ENCODE measurements at regions not wholly inside any gene's neighbourhood (a gene's known extent, or its start where the extent isn't known, plus 50 kb on each side); places are given as distances from the start of the nearest gene placed in this dataset.
"Not testable (repeated sequence)": the region's sequence is repeated elsewhere in the genome, so short reads cannot be mapped to it uniquely, and the experiment has no call there.

DNA sequence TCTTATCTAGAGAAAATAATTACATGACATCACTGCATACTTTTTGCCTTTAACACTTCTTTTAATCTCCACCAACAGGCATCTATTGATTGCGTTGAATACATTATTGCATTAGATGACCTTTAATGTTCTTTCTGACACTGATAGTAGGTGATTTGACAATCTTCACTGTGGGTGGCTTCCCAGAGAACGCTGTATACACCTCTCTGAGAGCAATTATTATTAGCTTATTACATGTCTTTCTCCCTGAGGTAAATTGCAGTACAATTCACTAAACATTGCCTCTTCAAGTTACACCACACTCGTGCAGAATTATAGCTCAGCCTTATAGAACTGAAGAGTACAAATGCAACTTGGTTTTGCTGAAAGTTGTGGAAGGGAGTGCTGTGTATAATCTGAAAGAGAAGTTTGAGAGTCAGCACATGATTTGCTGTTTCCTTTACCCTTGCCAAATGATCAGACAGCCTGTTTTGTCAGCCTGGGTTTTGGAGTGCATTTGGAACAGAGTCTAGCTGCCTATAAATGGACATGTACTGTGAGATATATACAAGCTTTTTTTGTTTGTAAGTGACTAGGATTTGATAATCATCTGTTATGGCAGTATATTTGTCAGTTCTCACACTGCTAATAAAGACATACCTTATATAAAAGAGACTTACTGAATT, 369.2 kb downstream of the CCER1 start:
- no peak for DNase-seq

DNA sequence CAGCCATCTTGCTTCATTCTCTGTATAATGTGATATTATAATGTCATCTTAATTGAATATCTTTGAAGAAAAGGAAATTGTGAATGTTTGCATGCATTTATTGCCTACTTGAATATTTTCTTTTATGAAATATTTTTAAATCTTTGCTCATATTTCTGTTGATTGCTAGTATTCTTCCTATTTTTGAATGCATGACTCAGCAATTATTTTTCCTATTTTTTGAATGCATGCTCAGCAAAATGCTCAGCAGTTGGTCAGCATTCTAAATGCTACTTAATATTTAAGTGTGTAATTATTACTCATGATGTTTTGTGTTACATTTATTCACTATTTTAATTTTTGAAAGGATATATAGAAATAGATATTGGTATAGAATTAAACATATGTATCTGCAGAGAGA, 378.3 kb downstream of the CCER1 start:
- DNase-seq: no peak

DNA sequence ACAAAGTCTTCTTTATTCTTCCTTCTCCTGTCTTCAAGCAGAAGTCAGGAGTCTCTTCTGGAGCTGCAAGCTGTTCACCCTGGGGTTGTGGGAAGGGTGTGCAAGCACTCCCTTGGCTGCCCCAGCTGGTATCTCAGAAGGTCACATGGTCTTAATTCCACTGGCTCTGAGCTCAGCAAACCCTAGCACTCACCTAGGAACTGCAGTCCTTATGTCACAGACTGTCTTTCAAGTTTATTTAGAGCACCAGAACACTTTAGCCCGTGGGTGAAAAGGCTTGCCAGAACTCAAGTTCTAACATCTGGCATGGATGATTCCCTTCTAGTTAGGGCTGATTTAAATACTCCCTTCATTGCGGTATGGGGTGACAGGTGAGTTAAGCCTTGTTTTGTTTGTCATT, 379.0 kb downstream of the CCER1 start:
- no peak for DNase-seq

DNA sequence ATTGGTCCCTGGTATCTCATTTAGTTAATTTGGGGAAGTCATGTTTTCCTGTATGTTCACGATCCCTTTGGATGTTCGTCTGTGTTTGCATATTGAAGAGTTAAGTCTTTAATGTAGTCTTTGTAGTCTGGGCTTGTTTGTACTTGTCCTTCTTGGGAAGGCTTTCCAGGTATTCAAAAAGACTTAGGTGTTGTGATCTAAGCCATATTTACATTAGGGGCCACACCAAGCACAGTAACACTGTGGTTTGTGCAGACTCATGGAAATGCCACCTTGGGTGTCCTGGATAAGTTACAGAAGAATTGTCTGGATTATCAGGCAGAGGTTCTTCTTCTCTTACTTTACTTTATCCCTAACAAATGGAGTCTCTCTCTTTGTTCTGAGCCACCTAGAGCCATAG, 380.3 kb downstream of the CCER1 start:
- no peak for DNase-seq

DNA sequence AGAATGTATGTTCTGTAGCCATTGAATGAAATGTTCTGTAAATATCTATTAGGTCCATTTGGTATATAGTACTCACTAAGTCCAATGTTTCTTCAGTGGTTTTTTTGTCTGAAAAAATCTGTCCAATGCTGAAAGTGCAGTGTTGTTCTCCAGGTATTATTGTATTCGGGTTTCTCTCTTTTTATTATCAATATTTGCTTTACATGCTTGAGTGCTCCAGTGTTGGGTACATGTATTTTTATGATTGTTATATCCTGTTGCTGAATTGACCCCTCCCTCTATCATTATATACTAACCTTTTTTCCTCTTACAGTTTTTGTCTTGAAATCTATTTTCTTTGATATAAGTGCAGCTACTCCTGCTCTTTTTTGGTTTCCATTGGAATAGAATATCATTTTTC, 382.2 kb downstream of the CCER1 start:
- no peak for DNase-seq

DNA sequence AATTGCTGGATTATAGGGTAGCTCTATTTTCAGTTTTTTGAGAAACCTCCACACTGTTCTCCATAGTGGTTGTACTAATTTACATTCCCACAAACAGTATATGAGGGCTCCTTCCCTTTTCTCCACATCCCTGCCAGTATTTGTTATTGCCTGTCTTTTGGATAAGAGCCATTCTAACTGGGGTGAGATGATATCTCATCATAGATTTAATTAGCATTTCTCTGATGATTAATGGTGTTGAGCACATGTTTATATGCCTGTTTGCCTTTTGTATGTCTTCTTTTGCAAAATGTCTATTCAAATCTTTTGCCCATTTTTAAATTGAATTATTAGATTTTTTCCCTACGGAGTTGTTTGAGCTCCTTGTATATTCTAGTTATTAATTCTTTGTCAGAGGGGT, 385.3 kb downstream of the CCER1 start:
- DNase-seq: no peak

DNA sequence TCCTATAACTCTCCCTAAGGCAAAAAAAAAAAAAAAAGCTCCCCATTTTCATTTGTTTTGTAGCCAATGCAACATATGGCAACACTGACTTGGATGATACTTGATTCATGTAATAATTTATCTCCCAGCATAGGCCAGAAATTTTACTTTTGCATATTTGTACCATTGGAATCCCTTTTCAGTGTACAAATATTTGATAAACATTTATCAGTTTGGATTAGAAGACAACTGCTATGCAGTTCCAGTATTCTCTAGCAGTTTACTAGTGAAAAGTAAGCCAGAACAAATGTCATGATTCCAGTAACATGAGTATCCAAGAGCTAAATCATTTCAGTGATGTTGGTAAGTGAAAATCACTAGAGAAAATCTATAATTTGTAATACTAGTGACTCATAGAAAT, 392.3 kb downstream of the CCER1 start:
- no peak for DNase-seq

DNA sequence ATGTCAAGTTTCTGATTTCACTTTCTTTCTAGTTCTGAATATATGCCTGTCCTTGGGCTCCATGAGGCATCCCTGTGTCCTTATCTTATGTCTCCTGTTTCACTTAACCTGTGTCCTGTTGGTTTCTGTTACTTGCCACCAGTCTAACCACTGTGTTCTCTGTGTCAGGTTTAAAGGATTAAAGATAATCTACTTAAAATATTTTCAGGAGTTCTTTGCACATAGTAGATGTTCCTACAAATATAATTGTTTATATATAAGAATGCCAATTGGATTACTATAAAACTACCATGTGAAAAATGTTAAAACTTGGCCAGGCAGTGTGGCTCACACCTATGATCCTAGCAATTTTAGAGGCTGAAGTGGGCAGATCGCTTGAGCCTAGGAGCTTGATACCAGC, 406.4 kb downstream of the CCER1 start:
- DNase-seq: no peak

DNA sequence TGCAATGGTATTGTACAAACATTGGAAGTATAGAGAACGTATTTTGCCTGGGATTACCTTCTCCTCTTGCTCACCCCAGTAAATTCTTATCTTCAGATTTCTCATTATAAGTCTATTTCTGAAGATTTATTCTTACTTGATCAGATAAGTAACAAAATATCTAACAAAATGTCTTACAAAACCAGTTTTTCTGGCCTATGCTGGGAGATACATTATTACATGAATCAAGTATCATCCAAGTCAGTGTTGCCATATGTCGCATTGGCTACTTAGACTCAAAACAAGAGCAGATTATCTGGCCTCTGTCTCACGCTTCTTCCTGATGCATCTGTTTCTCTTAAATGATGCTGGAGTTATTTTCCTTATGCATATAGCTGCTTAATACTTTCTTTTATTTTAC, 408.5 kb downstream of the CCER1 start:
- DNase-seq: no peak

DNA sequence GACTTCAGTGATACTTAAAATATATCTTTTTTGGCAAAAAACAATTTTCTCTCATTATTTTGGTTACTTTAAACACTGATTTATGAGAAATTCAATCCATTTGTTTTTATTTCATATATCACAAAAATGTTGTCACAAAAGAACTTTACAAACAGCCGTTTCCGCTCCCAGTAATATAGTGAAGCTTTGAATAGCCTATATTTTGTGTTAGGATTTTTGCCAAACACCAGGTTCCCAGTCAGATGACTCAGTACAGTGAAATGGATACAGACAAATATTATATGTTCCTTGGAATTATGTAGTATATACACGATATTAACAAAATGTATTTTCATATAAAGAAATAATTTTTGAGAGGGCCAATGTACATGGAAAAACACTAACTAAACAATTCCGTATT, 411.1 kb downstream of the CCER1 start:
- no peak for DNase-seq

DNA sequence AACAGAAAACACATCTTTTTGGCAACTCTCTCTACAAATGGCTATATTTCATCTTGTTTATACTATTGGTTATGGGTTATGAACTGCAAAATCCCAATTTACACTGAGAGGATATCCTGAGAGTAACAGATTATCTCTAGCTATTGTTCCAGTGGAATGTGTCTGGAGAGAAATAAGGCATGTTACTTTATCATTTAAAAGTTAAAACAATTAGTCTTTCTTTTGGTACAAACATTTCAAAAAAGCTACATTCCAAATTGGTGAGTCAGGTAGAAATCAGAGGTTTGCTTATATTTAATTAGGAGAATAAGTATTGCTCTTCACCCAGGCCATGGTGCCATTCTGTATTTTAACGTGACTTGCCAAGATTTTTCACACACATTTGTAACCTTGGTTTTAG, 411.6 kb downstream of the CCER1 start:
- DNase-seq: no peak

DNA sequence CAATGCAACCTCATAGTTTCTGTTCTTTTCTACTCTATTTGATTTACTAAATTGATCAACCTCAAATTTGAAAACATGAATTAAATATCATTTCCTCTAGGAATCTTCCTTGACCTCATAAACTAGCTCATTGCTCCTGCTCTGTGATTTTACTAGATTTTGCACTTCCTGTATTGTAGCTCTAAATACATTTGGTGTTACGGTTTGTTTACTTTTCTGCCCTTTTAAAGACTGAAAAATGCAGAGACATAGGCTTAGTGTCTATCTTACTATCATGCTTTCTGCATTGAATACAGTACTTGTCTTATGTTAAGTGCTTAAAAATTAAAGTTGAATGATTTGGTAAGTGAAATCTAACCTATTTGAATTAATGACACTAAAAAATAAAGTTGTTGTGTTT, 412.1 kb downstream of the CCER1 start:
- DNase-seq: not testable (repeated sequence)

DNA sequence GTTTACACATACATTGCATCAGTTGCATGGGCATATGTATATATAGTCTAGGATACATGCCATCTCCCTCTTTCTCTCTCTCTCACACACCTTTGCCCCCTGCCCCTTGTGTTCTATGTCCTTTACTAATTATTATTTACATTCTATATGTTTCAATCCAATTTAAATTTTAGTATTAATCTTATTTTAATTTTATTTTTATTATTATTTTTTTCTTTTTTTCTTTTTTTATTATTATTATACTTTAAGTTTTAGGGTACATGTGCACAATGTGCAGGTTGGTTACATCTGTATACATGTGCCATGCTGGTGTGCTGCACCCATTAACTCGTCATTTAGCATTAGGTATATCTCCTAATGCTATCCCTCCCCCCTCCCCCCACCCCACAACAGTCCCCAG, 421.1 kb downstream of the CCER1 start:
- not testable (repeated sequence) for DNase-seq

DNA sequence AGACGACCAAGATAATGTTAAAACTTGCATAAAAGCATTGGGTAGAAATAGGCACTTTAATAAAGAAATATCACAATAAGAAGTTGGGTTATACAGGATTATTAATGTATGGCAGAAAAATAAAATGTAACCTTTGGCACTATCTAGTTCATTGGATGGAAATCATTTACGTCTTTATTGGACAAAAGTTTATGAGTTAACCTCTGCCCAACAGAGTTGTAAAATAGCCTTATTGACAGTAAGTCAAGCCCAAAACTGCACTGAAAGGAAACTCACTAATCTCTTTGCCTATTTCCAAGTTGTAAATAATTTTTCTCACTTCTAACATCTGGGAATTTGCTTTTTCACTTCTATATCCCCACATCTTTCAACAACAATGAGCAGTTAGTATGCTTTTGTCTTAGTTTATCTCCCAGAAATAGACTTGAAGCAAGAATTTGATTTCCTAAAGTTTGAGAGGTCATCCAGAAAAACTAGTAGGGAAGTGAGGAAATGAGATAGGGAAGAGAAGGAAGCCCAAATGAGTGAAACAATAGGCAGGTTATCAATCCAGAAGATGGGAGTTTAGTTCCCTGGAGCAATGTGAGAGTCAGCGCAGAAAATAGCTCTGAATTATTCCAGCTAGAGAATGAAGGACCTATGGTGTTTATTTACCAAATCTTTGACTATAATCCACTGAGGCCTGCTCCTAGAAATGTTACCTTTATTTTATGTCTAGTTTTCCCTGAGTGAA, 434.8 kb downstream of the CCER1 start:
- no peak for DNase-seq

DNA sequence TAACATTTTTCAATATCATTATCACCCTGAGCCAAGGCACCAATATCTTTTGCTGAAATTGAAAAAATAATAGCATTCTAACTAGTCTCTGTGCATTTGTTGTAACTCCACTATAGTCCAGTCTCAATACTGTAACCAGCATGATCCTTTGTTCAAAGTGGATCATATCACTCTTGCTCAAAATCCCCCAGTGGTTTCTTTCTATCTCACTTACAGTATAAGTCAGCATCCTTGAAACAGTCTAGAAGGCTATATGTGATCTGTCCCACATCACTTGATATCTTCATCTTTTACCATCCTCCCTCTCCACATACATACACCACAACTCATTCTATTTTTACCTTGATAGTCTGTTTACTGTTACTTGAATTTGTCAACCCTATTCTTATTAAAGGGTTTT, 435.7 kb downstream of the CCER1 start:
- no peak for DNase-seq

DNA sequence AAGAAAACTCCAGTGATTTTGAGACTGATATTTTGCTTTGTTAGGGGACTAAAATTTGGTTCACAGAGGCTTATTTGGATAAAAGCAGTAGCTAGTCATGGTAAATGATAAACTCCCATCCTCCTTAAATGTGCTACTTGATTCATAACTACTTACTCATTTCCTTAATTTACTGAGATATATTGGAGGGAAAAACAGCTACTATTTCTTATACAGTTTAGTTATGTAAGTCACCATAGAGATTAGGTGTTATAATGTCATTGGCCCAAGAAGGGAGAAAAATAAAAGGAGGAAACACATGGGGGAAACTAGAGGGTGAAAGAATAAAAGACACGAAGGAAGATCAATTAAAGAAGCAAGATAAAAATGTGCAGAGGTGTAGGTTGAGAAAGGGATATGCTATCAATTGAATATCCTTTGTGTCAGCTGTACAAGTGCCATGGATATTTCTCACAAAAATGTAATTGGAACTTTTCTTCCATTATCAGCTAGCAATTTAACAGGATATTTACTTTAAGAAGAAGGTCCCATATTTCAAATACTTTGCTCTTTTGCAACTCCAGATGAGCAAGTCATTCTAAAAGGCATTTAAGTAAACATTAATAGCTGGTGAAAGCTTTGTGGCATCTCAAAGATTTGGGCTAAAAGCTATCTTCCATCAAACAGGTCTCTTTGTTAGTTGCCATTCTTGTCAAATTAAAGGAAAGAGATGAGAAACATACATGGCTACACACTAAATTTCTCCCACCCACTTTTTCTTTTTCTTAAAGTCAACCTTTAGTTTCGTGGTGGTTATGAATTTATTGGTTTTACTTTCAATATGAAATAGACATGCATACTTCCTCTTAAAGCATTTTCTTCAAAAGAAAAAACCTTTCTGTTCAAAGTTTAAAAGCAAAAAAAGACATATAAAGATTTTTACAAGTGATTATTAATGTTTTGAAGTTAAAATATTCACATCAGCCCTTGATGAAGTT, 439.5 kb downstream of the CCER1 start:
- DNase-seq: no peak

DNA sequence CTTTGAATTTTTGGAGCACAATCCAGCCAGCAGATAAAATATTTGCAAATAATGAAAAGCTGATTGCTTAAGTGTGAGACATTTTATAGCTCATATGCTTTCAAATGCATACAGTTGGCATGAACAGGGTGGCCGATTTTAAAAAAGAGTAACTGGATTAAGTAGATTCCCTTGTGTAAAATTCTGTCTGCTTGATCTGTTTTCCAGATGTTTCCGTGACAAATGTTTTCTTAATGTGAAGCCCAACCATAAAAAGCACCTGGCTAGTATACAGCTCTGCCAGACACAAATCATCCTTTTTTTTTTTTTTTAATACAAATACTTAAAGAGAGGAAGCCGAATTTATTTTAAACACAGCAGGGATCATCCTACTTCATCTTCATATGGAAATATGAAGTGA, 440.7 kb downstream of the CCER1 start:
- no peak for DNase-seq

DNA sequence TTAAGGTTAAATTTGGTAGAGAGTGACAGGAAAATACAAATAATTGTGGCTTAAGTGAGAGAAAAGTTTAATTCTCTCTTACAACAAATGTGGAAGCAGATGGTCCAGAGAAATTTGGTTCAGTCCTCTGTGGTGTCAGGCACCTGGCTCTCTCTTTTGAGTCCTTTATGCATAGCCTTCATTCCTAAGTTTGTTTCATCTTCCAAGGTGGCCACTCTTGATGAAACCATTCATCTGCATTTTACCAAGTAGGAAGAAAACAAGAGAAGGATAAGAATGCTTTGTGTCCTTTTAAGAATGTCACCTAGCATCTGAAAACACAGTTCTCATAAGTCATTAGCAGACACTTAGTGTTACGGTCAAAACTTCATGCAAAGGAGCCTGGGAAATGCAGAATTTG, 442.5 kb downstream of the CCER1 start:
- DNase-seq: no peak

DNA sequence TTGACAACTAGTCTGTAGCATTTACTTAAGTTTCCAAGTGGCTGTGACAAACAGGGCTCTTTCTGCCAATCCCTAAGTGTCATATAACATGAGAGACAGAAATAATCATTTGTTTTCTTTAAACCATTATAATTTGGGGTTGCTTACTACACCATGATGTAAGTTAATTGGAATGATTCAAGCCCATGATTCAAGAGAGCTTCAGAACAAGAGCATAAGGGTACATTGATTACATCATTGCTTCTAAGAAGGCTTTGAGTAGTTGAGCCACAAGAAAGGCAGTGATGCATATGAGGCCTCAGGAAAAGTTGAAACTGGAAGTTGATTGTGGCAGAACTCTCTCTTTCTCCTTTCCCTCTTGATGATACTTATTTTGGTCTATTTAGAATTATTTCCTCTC, 444.0 kb downstream of the CCER1 start:
- no peak for DNase-seq

DNA sequence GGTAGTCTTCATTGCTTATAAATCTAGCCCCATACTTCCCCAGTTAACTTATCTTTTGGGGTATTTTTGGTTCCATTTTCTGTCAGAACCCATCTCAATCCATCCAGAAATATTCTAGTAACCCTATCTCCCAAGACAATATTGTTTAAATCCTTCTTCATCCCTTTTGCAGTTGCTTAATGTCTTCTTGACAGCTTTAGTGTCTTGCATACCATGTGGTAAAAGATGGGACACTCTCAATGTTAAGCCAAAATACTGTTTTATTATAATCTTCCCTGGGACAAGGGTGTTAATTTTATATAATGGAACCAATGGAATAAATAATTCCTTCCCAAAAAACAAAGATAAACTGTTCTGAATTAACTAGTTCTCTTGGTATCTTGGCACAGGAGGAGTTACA, 450.2 kb downstream of the CCER1 start:
- no peak for DNase-seq

DNA sequence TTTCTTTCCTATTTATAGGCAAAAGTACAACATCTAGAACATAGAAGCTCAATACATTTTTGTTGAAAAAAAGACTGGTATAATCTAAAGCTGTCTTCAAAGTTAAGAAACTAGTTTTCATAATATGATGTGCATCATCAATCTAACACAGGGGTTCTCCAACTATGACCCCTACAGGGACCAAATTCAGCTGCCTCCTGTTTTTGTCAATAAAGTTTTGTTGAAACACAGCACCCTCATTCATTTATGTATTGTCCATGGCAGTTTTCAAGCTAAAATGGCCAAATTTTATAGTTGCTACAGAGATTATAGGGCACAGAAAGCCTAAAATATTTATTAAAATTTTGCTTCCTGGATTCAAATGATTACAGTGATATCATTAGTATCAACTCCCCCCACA, 452.9 kb downstream of the CCER1 start:
- DNase-seq: no peak

DNA sequence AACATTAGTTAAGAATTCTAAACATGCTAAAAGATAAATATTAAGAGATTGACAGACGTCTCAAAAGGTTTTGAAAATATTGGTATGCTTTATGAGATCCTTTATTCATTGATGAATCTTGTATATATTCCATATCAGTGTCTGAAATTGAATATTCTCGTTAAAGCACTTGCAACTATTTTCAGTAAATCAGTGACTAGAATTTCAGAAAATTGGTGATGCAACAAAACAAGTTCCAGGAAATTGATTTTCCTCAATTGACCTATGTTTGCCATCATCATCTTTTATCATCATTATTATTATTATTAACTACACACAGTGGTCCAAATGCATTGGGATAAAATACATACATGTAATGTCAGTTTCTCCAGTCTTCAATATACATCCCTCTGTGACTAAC, 453.6 kb downstream of the CCER1 start:
- no peak for DNase-seq

DNA sequence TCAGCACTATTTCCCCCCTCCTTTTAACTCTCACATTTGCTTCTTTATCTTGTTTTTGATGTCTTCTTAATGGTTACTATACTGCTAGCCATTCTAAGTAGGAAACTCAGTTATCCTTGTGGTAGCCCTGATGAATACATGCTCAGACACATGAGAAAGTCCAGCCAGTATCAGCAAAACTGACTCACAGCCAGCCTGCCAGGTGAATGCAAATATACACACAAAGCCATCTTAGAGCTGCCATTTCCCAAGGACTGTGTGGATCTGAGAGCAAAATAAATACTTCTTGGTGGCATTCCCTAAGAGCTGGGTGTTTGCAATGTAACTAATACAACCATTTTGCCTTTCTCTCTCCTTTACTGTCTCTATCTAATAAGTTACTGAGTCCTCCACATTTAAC, 455.2 kb downstream of the CCER1 start:
- DNase-seq: no peak
